Trophoblast cell (in vitro differentiated cells and primary cell): ENCODE measurements at regions not wholly inside any gene's neighbourhood (a gene's known extent, or its start where the extent isn't known, plus 50 kb on each side); places are given as distances from the start of the nearest gene placed in this dataset.

Experiments
- DNase-seq, 2 donors: peaks; one replicate each; pipeline ENCODE4 v3.0.0-alpha.2; 2016
- H2AFZ ChIP-seq: 2 replicates; pipeline ENCODE4 v1.6.1; 2013; ENCODE audit warnings: low read length, moderate library complexity, mild to moderate bottlenecking; ENCODE audit not compliant: insufficient read depth, poor library complexity
- H2AK5ac ChIP-seq: 2 replicates; pipeline ENCODE4 v1.6.1; 2013; ENCODE audit warnings: mild to moderate bottlenecking, low read length
- H2BK120ac ChIP-seq: 2 replicates; pipeline ENCODE4 v1.6.1; 2013; ENCODE audit warnings: low read length, mild to moderate bottlenecking, moderate library complexity; ENCODE audit not compliant: insufficient read depth, poor library complexity
- H2BK12ac ChIP-seq: 2 replicates; pipeline ENCODE4 v1.6.1; 2013; ENCODE audit warnings: mild to moderate bottlenecking, low read length, moderate library complexity
- H2BK5ac ChIP-seq: 2 replicates; pipeline ENCODE4 v1.6.1; 2013; ENCODE audit warnings: low read length, low read depth, moderate library complexity, mild to moderate bottlenecking; ENCODE audit not compliant: poor library complexity
- H3K14ac ChIP-seq: 2 replicates; pipeline ENCODE4 v1.6.1; 2013; ENCODE audit warnings: mild to moderate bottlenecking, low read length
- H3K18ac ChIP-seq: 2 replicates; pipeline ENCODE4 v1.6.1; 2013; ENCODE audit warnings: mild to moderate bottlenecking, low read length
- H3K23ac ChIP-seq: 2 replicates; pipeline ENCODE4 v1.6.1; 2013; ENCODE audit warnings: low read length
- H3K27ac ChIP-seq: 2 replicates; pipeline ENCODE4 v1.5.1; 2013; ENCODE audit warnings: low read depth, mild to moderate bottlenecking, inconsistent platforms, low read length, moderate library complexity
- H3K27me3 ChIP-seq: 2 replicates; pipeline ENCODE4 v1.6.1; 2013; ENCODE audit warnings: inconsistent platforms, mild to moderate bottlenecking, low read length, moderate library complexity; ENCODE audit not compliant: insufficient read depth
- H3K36me3 ChIP-seq, 2 experiments: 1 replicate in 1 of 2; 2 replicates in 1 of 2; pipeline ENCODE4 v1.6.1; 2013; ENCODE audit warnings: low read length in 2 of 2, mild to moderate bottlenecking in 2 of 2, moderate library complexity in 1 of 2; ENCODE audit not compliant: insufficient read depth in 2 of 2, control insufficient read depth in 1 of 2
- H3K4ac ChIP-seq: 2 replicates; pipeline ENCODE4 v1.6.1; 2013; ENCODE audit warnings: low read depth, mild to moderate bottlenecking, low read length, moderate library complexity
- H3K4me1 ChIP-seq, 2 experiments: 1 replicate in 1 of 2; 2 replicates in 1 of 2; pipeline ENCODE4 v1.6.1; 2013; ENCODE audit warnings: low read length in 2 of 2, mild to moderate bottlenecking in 2 of 2, moderate library complexity in 1 of 2; ENCODE audit not compliant: insufficient read depth in 2 of 2, control insufficient read depth in 1 of 2
- H3K4me2 ChIP-seq: 2 replicates; pipeline ENCODE4 v1.6.1; 2013; ENCODE audit warnings: inconsistent platforms, mild to moderate bottlenecking, low read length, moderate library complexity
- H3K4me3 ChIP-seq: 2 replicates; pipeline ENCODE4 v1.5.1; 2013; ENCODE audit warnings: mild to moderate bottlenecking, low read depth, low read length, inconsistent platforms
- H3K79me1 ChIP-seq: one replicate; pipeline ENCODE4 v1.6.1; 2013; ENCODE audit warnings: low read length
- H3K79me2 ChIP-seq: 2 replicates; pipeline ENCODE4 v1.6.1; 2013; ENCODE audit warnings: low read length, mild to moderate bottlenecking; ENCODE audit not compliant: control insufficient read depth, insufficient read depth, poor library complexity
- H3K9ac ChIP-seq: 2 replicates; pipeline ENCODE4 v1.6.1; 2013; ENCODE audit warnings: mild to moderate bottlenecking, low read length
- H3K9me3 ChIP-seq: 2 replicates; pipeline ENCODE4 v1.6.1; 2013; ENCODE audit warnings: low read depth, mild to moderate bottlenecking, control low read depth, inconsistent platforms, low read length; ENCODE audit not compliant: insufficient read depth
- H4K12ac ChIP-seq: 2 replicates; pipeline ENCODE4 v1.6.1; 2013; ENCODE audit warnings: low read depth, mild to moderate bottlenecking, low read length, moderate library complexity
- H4K8ac ChIP-seq: 2 replicates; pipeline ENCODE4 v1.6.1; 2013; ENCODE audit warnings: low read depth, mild to moderate bottlenecking, low read length, moderate library complexity
- H4K91ac ChIP-seq: one replicate; pipeline ENCODE4 v1.6.1; 2013; ENCODE audit warnings: low read depth, mild to moderate bottlenecking, low read length, moderate library complexity
- WGBS: extraction: QIAGEN DNeasy Blood & Tissue Kit; methylation state at CpG from one replicate; pipeline ENCODE4 v1.1.7; 2013; ENCODE audit warnings: missing lambda C conversion rate; ENCODE audit not compliant: insufficient read length, insufficient coverage; ENCODE audit errors: extremely low coverage; 5-methylcytosine and 5-hydroxymethylcytosine counted together

GRCh38 chr12:84362552-84362897 is 550.1 kb downstream of the SLC6A15 start:
- Histone ChIP-seq H3K27me3 (no peaks in the 10 kb centered on the region), H2AFZ (no peak overlapping the region)
- WGBS, result no CpG with 5 or more reads among the region's 7 CpGs

GRCh38 chr12:84361651-84362551 is 550.7 kb downstream of the SLC6A15 start:
- no peak overlapping the region for H2BK12ac ChIP-seq
- no peak overlapping the region for H3K4me3 ChIP-seq
- no peaks in the 10 kb centered on the region for H3K36me3 ChIP-seq
- H3K9ac ChIP-seq, result no peak overlapping the region
- no peaks in the 10 kb centered on the region for H3K9me3 ChIP-seq
- no peak overlapping the region for H2AFZ ChIP-seq
- H4K91ac ChIP-seq, result no peak overlapping the region
- H3K4ac ChIP-seq, result no peak overlapping the region
- no peaks in the 10 kb centered on the region for H3K79me2 ChIP-seq
- no peak overlapping the region for H3K14ac ChIP-seq
- H3K4me1 ChIP-seq, result no peaks in the 10 kb centered on the region
- H3K27ac ChIP-seq, result no peak overlapping the region
- H4K8ac ChIP-seq, result no peak overlapping the region
- H2AK5ac ChIP-seq, result no peak overlapping the region
- H3K27me3 ChIP-seq, result no peaks in the 10 kb centered on the region
- H3K4me2 ChIP-seq, result no peak overlapping the region
- DNase-seq, result no peak
- H3K18ac ChIP-seq, result no peak overlapping the region
- no peaks in the 10 kb centered on the region for H3K79me1 ChIP-seq
- no peak overlapping the region for H2BK5ac ChIP-seq
- no peak overlapping the region for H4K12ac ChIP-seq
- no peak overlapping the region for H2BK120ac ChIP-seq
- WGBS, result no CpG with 5 or more reads among the region's 27 CpGs
- no peak overlapping the region for H3K23ac ChIP-seq

More at GRCh38 chr12:84362552-84362897, 550.1 kb downstream of the SLC6A15 start:
- Histone ChIP-seq H4K8ac (no peak overlapping the region), H3K27ac (no peak overlapping the region), H3K18ac (no peak overlapping the region), H3K14ac (no peak overlapping the region), H3K23ac (no peak overlapping the region), H2BK5ac (no peak overlapping the region), H3K79me2 (no peaks in the 10 kb centered on the region), H3K9ac (no peak overlapping the region), H3K36me3 (no peaks in the 10 kb centered on the region), H4K91ac (no peak overlapping the region), H3K4me1 (no peaks in the 10 kb centered on the region), H3K4me3 (no peak overlapping the region), H2BK120ac (no peak overlapping the region), H3K4ac (no peak overlapping the region), H3K79me1 (no peaks in the 10 kb centered on the region), H3K9me3 (no peaks in the 10 kb centered on the region), H2BK12ac (no peak overlapping the region), H2AK5ac (no peak overlapping the region), H4K12ac (no peak overlapping the region), H3K4me2 (no peak overlapping the region)
- DNase-seq, result no peak

- no peaks in the 10 kb centered on the region for H3K36me3 ChIP-seq
- no peaks in the 10 kb centered on the region for H3K27me3 ChIP-seq
- H2AFZ ChIP-seq, result no peak overlapping the region
- H3K4me2 ChIP-seq, result no peak overlapping the region
- H3K4ac ChIP-seq, result no peak overlapping the region
- no peak overlapping the region for H2BK12ac ChIP-seq
- DNase-seq, result no peak
- H2BK5ac ChIP-seq, result no peak overlapping the region
- no peaks in the 10 kb centered on the region for H3K79me1 ChIP-seq
- no peak overlapping the region for H3K27ac ChIP-seq
- H2BK120ac ChIP-seq, result no peak overlapping the region
- H3K23ac ChIP-seq, result no peak overlapping the region
- H3K4me1 ChIP-seq, result no peaks in the 10 kb centered on the region
- H2AK5ac ChIP-seq, result no peak overlapping the region
- H4K12ac ChIP-seq, result no peak overlapping the region
- H3K9me3 ChIP-seq, result no peaks in the 10 kb centered on the region
- whole genome bisulfite sequencing, result no CpG with 5 or more reads among the region's 3 CpGs
- no peak overlapping the region for H4K91ac ChIP-seq
- H3K9ac ChIP-seq, result no peak overlapping the region
- H4K8ac ChIP-seq, result no peak overlapping the region
- H3K4me3 ChIP-seq, result no peak overlapping the region
- no peak overlapping the region for H3K18ac ChIP-seq
- no peaks in the 10 kb centered on the region for H3K79me2 ChIP-seq
- H3K14ac ChIP-seq, result no peak overlapping the region
Measured at GRCh38 chr12:84357314-84357713, 555.3 kb downstream of the SLC6A15 start.

- Histone ChIP-seq H2AK5ac (no peak overlapping the region), H2BK5ac (no peak overlapping the region), H4K8ac (no peak overlapping the region), H3K4me1 (no peaks in the 10 kb centered on the region), H3K27ac (no peak overlapping the region), H3K4me2 (no peak overlapping the region), H3K27me3 (no peaks in the 10 kb centered on the region), H2BK120ac (no peak overlapping the region), H3K4ac (no peak overlapping the region), H4K12ac (no peak overlapping the region), H3K14ac (no peak overlapping the region), H3K23ac (no peak overlapping the region), H4K91ac (no peak overlapping the region), H3K36me3 (no peaks in the 10 kb centered on the region), H3K9me3 (no peaks in the 10 kb centered on the region), H3K79me2 (no peaks in the 10 kb centered on the region), H2BK12ac (no peak overlapping the region), H3K79me1 (no peaks in the 10 kb centered on the region), H2AFZ (no peak overlapping the region), H3K9ac (no peak overlapping the region), H3K4me3 (no peak overlapping the region), H3K18ac (no peak overlapping the region)
- no peak for DNase-seq
- WGBS, result no CpG with 5 or more reads among the region's 5 CpGs
Measured at GRCh38 chr12:84356224-84356623, 556.4 kb downstream of the SLC6A15 start.
